OCI-LY1 (cell line): ENCODE measurements at regions not wholly inside any gene's neighbourhood (a gene's known extent, or its start where the extent isn't known, plus 50 kb on each side); places are given as distances from the start of the nearest gene placed in this dataset.

Experiments
- H2AFZ ChIP-seq: fragments of 200-600 bp; sonication (generic), shearing (Covaris generic); 2 replicates; pipeline ENCODE4 v1.6.0; 2014; ENCODE audit warnings: antibody characterized with exemption, mild to moderate bottlenecking, low read length
- H3F3A ChIP-seq: fragments of 200-600 bp; sonication (generic), shearing (Covaris generic); 2 replicates; pipeline ENCODE4 v1.6.0; 2014; ENCODE audit warnings: mild to moderate bottlenecking, antibody characterized with exemption, low read length, moderate library complexity; ENCODE audit not compliant: insufficient read depth
- H3K27ac ChIP-seq: fragments of 200-600 bp; sonication (generic); 2 replicates; pipeline ENCODE4 v1.5.1; 2014; ENCODE audit warnings: low read length, mixed run types, mild to moderate bottlenecking, low read depth; ENCODE audit not compliant: poor library complexity, severe bottlenecking
- H3K27me3 ChIP-seq: fragments of 200-600 bp; sonication (generic); 2 replicates; pipeline ENCODE4 v1.6.0; 2014; ENCODE audit warnings: antibody characterized with exemption, mild to moderate bottlenecking, low read length, moderate library complexity; ENCODE audit not compliant: insufficient read depth
- H3K36me3 ChIP-seq: fragments of 200-600 bp; sonication (generic); 2 replicates; pipeline ENCODE4 v1.6.1; 2014; ENCODE audit warnings: mild to moderate bottlenecking, antibody characterized with exemption, low read length, moderate library complexity, mixed read lengths; ENCODE audit not compliant: insufficient read depth
- H3K4me1 ChIP-seq: fragments of 200-600 bp; sonication (generic); 2 replicates; pipeline ENCODE4 v1.5.1; 2014; ENCODE audit warnings: mild to moderate bottlenecking, low read length, moderate library complexity; ENCODE audit not compliant: insufficient read depth, severe bottlenecking
- H3K4me2 ChIP-seq: fragments of 200-600 bp; sonication (generic), shearing (Covaris generic); 2 replicates; pipeline ENCODE4 v1.6.1; 2014; ENCODE audit warnings: low read length
- H3K4me3 ChIP-seq: fragments of 200-600 bp; sonication (generic); 2 replicates; pipeline ENCODE4 v1.5.1; 2014; ENCODE audit warnings: low read length, low read depth, mild to moderate bottlenecking, mixed read lengths; ENCODE audit not compliant: poor library complexity, severe bottlenecking
- H3K79me2 ChIP-seq: fragments of 200-600 bp; shearing (Covaris generic); 2 replicates; pipeline ENCODE4 v1.6.1; 2016; ENCODE audit warnings: mixed run types, low read length, mixed read lengths; ENCODE audit not compliant: insufficient read depth
- H3K9ac ChIP-seq: fragments of 200-600 bp; sonication (generic), shearing (Covaris generic); 2 replicates; pipeline ENCODE4 v1.6.1; 2014; ENCODE audit warnings: mild to moderate bottlenecking, low read length, mixed read lengths
- H3K9me2 ChIP-seq: fragments of 200-600 bp; sonication (generic), shearing (Covaris generic); 2 replicates; pipeline ENCODE4 v1.6.1; 2014; ENCODE audit warnings: low read depth, mild to moderate bottlenecking, low read length, mixed read lengths
- H3K9me3 ChIP-seq: fragments of 200-600 bp; shearing (Covaris generic); 2 replicates; pipeline ENCODE4 v1.6.1; 2014; ENCODE audit warnings: low read length, mixed read lengths
- H4K20me1 ChIP-seq: fragments of 200-600 bp; sonication (generic), shearing (Covaris generic); 2 replicates; pipeline ENCODE4 v1.6.0; 2016; ENCODE audit warnings: mild to moderate bottlenecking, low read length; ENCODE audit not compliant: insufficient read depth
- EZH2 ChIP-seq: fragments of 200-600 bp; sonication (generic), shearing (Covaris generic); IDR thresholded peaks from 2 replicates; pipeline ENCODE4 v1.8.0; 2017; ENCODE audit warnings: borderline replicate concordance, mixed run types, mild to moderate bottlenecking, antibody characterized with exemption, low read length, moderate library complexity, mixed read lengths
- TF ChIP-seq, protein P1 (sequence below): fragments of 200-600 bp; sonication (generic), shearing (Covaris generic); IDR thresholded peaks from 2 replicates; pipeline ENCODE4 v1.5.1; 2017; ENCODE audit warnings: mild to moderate bottlenecking, antibody characterized with exemption, low read length, moderate library complexity, mixed read lengths

GRCh38 chr6:15985379-15985959, 143.4 kb upstream of the MYLIP start:
- no peaks in the 10 kb centered on the region for H3K9me2 ChIP-seq
- no peaks in the 10 kb centered on the region for H3K36me3 ChIP-seq
- H3K9ac ChIP-seq = no peak overlapping the region
- H3K27me3 ChIP-seq = no peaks in the 10 kb centered on the region; the same call in 1 of the 2 replicates
- no peak overlapping the region for H3K27ac ChIP-seq
- no peaks in the 10 kb centered on the region for H3F3A ChIP-seq
- no peak for TF ChIP-seq EZH2
- TF ChIP-seq, protein P1, sequence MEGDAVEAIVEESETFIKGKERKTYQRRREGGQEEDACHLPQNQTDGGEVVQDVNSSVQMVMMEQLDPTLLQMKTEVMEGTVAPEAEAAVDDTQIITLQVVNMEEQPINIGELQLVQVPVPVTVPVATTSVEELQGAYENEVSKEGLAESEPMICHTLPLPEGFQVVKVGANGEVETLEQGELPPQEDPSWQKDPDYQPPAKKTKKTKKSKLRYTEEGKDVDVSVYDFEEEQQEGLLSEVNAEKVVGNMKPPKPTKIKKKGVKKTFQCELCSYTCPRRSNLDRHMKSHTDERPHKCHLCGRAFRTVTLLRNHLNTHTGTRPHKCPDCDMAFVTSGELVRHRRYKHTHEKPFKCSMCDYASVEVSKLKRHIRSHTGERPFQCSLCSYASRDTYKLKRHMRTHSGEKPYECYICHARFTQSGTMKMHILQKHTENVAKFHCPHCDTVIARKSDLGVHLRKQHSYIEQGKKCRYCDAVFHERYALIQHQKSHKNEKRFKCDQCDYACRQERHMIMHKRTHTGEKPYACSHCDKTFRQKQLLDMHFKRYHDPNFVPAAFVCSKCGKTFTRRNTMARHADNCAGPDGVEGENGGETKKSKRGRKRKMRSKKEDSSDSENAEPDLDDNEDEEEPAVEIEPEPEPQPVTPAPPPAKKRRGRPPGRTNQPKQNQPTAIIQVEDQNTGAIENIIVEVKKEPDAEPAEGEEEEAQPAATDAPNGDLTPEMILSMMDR = no peak
- H3K4me3 ChIP-seq = no peak overlapping the region
- H3K4me1 ChIP-seq = no peaks in the 10 kb centered on the region
- H4K20me1 ChIP-seq = no peaks in the 10 kb centered on the region
- no peak overlapping the region for H3K4me2 ChIP-seq
- H3K9me3 ChIP-seq = no peaks in the 10 kb centered on the region
- no peak overlapping the region for H2AFZ ChIP-seq
- no peaks in the 10 kb centered on the region for H3K79me2 ChIP-seq

GRCh38 chr6:15981956-15982355, 146.9 kb upstream of the MYLIP start:
- no peak overlapping the region for H3K4me2 ChIP-seq
- no peaks in the 10 kb centered on the region for H3K9me3 ChIP-seq
- no peak overlapping the region for H3K4me3 ChIP-seq
- no peak overlapping the region for H3K27ac ChIP-seq
- no peaks in the 10 kb centered on the region for H3K4me1 ChIP-seq
- no peak overlapping the region for H3K9ac ChIP-seq
- H4K20me1 ChIP-seq = no peaks in the 10 kb centered on the region
- H3K27me3 ChIP-seq = no peaks in the 10 kb centered on the region; the same call in 1 of the 2 replicates
- H3F3A ChIP-seq = no peaks in the 10 kb centered on the region
- H3K36me3 ChIP-seq = no peaks in the 10 kb centered on the region
- no peaks in the 10 kb centered on the region for H3K79me2 ChIP-seq
- TF ChIP-seq, protein P1 = no peak
- no peak for TF ChIP-seq EZH2
- H2AFZ ChIP-seq = no peak overlapping the region
- no peaks in the 10 kb centered on the region for H3K9me2 ChIP-seq

GRCh38 chr6:15980801-15981200, 148.1 kb upstream of the MYLIP start:
- no peaks in the 10 kb centered on the region for H3K79me2 ChIP-seq
- H3K27ac ChIP-seq = no peak overlapping the region
- no peaks in the 10 kb centered on the region for H3K36me3 ChIP-seq
- no peak for TF ChIP-seq EZH2
- TF ChIP-seq, protein P1 = no peak
- no peaks in the 10 kb centered on the region; the same call in 1 of the 2 replicates for H3K27me3 ChIP-seq
- no peaks in the 10 kb centered on the region for H4K20me1 ChIP-seq
- no peak overlapping the region for H2AFZ ChIP-seq
- no peaks in the 10 kb centered on the region for H3F3A ChIP-seq
- no peak overlapping the region for H3K9ac ChIP-seq
- H3K4me1 ChIP-seq = no peaks in the 10 kb centered on the region
- no peak overlapping the region for H3K4me3 ChIP-seq
- no peak overlapping the region for H3K4me2 ChIP-seq
- no peaks in the 10 kb centered on the region for H3K9me3 ChIP-seq
- H3K9me2 ChIP-seq = no peaks in the 10 kb centered on the region
